K562 (cell line): ENCODE measurements at regions not wholly inside any gene's neighbourhood (a gene's known extent, or its start where the extent isn't known, plus 50 kb on each side); places are given as distances from the start of the nearest gene placed in this dataset.

Source experiments
- ATAC-seq: fragments of 200-7000 bp; cut with Tn5 transposase; 3 replicates; pipeline ENCODE4 v1.9.1; 2020; ENCODE audit warnings: moderate library complexity
- BruUV-seq: library from RNA; stranded (reverse); fragments of 400-500 nt; replicated peaks from 2 replicates; lab custom pipeline; 2021; lab: Mats Ljungman, UMichigan
- CTCF ChIA-PET: fragments of 300-600 bp; formaldehyde crosslinking; extraction: SDS; loops from one replicate; lab custom pipeline; 2021; ENCODE audit warnings: low intra/inter-chr PET ratio; lab: Yijun Ruan, JAX
- POLR2A ChIA-PET: fragments of 300-600, 350-650 bp; sonication (Branson Sonifier 250); formaldehyde crosslinking; extraction: SDS; loops from one replicate; lab custom pipeline; 2021; ENCODE audit warnings: antibody characterized with exemption, inconsistent platforms; lab: Yijun Ruan, JAX
- DNase-seq, 4 experiments: peaks; one replicate each; pipeline versions ENCODE4 v3.0.0 to v3.0.0-alpha.2; 2011 to 2018; ENCODE audit warnings: low spot score in 3 of 4, mixed read lengths in 3 of 4; ENCODE audit errors: extremely low read depth in 1 of 4
- FAIRE-seq: peaks from 2 replicates; lab custom pipeline; 2011; peaks lifted over from hg19 to GRCh38; lab: Jason Lieb, UNC
- H2AFZ ChIP-seq: 2 replicates; pipeline ENCODE4 v1.6.0; 2011; ENCODE audit warnings: low read depth, low read length, control low read depth, inconsistent platforms
- H3K27ac ChIP-seq: fragments of 200-600 bp; 3 replicates; pipeline ENCODE4 v1.8.0; 2011; ENCODE audit warnings: low read depth, mild to moderate bottlenecking, control low read depth, inconsistent platforms, low read length, moderate library complexity, mixed read lengths; ENCODE audit errors: extremely low read depth
- H3K27me3 ChIP-seq, 2 experiments: fragments of 300-600 bp in 1 of 2; 2 replicates in 1 of 2; 3 replicates in 1 of 2; pipeline versions ENCODE4 v1.6.0 to v1.8.0; 2011; ENCODE audit warnings: inconsistent platforms in 2 of 2, low read length in 2 of 2, mild to moderate bottlenecking in 1 of 2, mixed read lengths in 1 of 2, moderate library complexity in 1 of 2; ENCODE audit not compliant: control insufficient read depth in 2 of 2, insufficient read depth in 2 of 2
- H3K36me3 ChIP-seq: fragments of 300-600 bp; 3 replicates; pipeline ENCODE4 v1.8.0; 2011; ENCODE audit warnings: mild to moderate bottlenecking, low read length, inconsistent platforms; ENCODE audit not compliant: control insufficient read depth, insufficient read depth
- H3K4me1 ChIP-seq, 2 experiments: fragments of 200-600 bp in 1 of 2; replicated peaks in 1 of 2; 2 replicates in 1 of 2; 3 replicates in 1 of 2; pipeline versions ENCODE4 v1.5.1 to v1.8.0; 2011; ENCODE audit warnings: inconsistent platforms in 2 of 2, low read length in 2 of 2, mild to moderate bottlenecking in 1 of 2, mixed read lengths in 1 of 2, moderate library complexity in 1 of 2; ENCODE audit not compliant: control insufficient read depth in 2 of 2, insufficient read depth in 2 of 2
- H3K4me2 ChIP-seq: 2 replicates; pipeline ENCODE4 v1.6.1; 2011; ENCODE audit warnings: low read length, control low read depth, inconsistent platforms, mixed read lengths; ENCODE audit not compliant: insufficient read depth
- H3K4me3 ChIP-seq: fragments of 200-600 bp; sonication (generic), shearing (Covaris generic); 2 replicates; pipeline ENCODE4 v1.5.1; 2016; ENCODE audit warnings: control low read depth, inconsistent platforms
- H3K79me2 ChIP-seq: fragments of 200-600 bp; 3 replicates; pipeline ENCODE4 v1.8.0; 2011; ENCODE audit warnings: low read length, inconsistent platforms; ENCODE audit not compliant: control insufficient read depth, insufficient read depth
- H3K9ac ChIP-seq, 2 experiments: 2 replicates each; pipeline versions ENCODE4 v1.6.0 to v1.6.1; 2011; ENCODE audit warnings: low read depth in 2 of 2, low read length in 2 of 2, control low read depth in 1 of 2, inconsistent platforms in 1 of 2, mild to moderate bottlenecking in 1 of 2, mixed read lengths in 1 of 2; ENCODE audit not compliant: insufficient read depth in 1 of 2
- H3K9me1 ChIP-seq: one replicate; pipeline ENCODE4 v1.6.0; 2011; ENCODE audit warnings: inconsistent platforms, mild to moderate bottlenecking, low read length, moderate library complexity; ENCODE audit not compliant: control insufficient read depth, insufficient read depth
- H3K9me3 ChIP-seq: replicated peaks from 2 replicates; pipeline ENCODE4 v1.5.1; 2011; ENCODE audit warnings: low read depth, low read length, inconsistent platforms; ENCODE audit not compliant: control insufficient read depth, insufficient read depth
- H4K20me1 ChIP-seq: replicated peaks from 2 replicates; pipeline ENCODE4 v1.6.1; 2011; ENCODE audit warnings: low read length, inconsistent platforms, mixed read lengths; ENCODE audit not compliant: control insufficient read depth, insufficient read depth
- E2F8 ChIP-seq: fragments of 450-650 bp; IDR thresholded peaks from 2 replicates; pipeline ENCODE4 v1.7.1; 2018; ENCODE audit warnings: mild to moderate bottlenecking, low read depth; ENCODE audit not compliant: partially characterized antibody
- ELF2 ChIP-seq: fragments of 250-450 bp; sonication (Bioruptor Pico); IDR thresholded peaks from 2 replicates; pipeline ENCODE4 v1.5.0; 2021; ENCODE audit warnings: mild to moderate bottlenecking
- HMG20B ChIP-seq: fragments of 250-450 bp; sonication (Bioruptor Pico); IDR thresholded peaks from 2 replicates; pipeline ENCODE4 v1.5.0; 2021; ENCODE audit warnings: mild to moderate bottlenecking
- MYC ChIP-seq, 2 experiments: fragments of 250-450 bp in 1 of 2; sonication (Bioruptor Pico) in 1 of 2; IDR thresholded peaks; 2 replicates each; pipeline versions ENCODE4 v1.5.1 to v1.6.1; 2012 to 2021; ENCODE audit warnings: low read depth in 2 of 2, borderline replicate concordance in 1 of 2, improper control_type of control experiment in 1 of 2, low read length in 1 of 2, mild to moderate bottlenecking in 1 of 2, moderate library complexity in 1 of 2
- NEUROD1 ChIP-seq: fragments of 150-350 bp; IDR thresholded peaks from 2 replicates; pipeline ENCODE4 v1.6.1; 2014; ENCODE audit warnings: borderline replicate concordance, low read length, low read depth; ENCODE audit not compliant: partially characterized antibody
- NFE2 ChIP-seq: IDR thresholded peaks from 2 replicates; pipeline ENCODE4 v1.6.1; 2014; ENCODE audit warnings: antibody characterized with exemption, low read depth
- POLR2H ChIP-seq: IDR thresholded peaks from 2 replicates; pipeline ENCODE4 v1.6.1; 2016; ENCODE audit warnings: missing genetic modification characterization, low read depth, mild to moderate bottlenecking, control low read depth, missing compliant biosample characterization, moderate library complexity
- PPARD ChIP-seq: fragments of 250-450 bp; sonication (Bioruptor Pico); IDR thresholded peaks from 2 replicates; pipeline ENCODE4 v1.8.0; 2022; ENCODE audit warnings: inconsistent platforms, mild to moderate bottlenecking, moderate library complexity
- PURB ChIP-seq: sonication (generic); formaldehyde crosslinking; IDR thresholded peaks from 2 replicates; pipeline ENCODE4 v1.9.0; 2021; ENCODE audit warnings: low read depth, mild to moderate bottlenecking, missing genetic modification reagents
- SMARCA4 ChIP-seq: fragments of 450-650 bp; IDR thresholded peaks from 2 replicates; pipeline ENCODE4 v1.6.1; 2016
- TCF3 ChIP-seq: sonication (generic); formaldehyde crosslinking; IDR thresholded peaks from 2 replicates; pipeline ENCODE4 v1.4.0; 2020; ENCODE audit warnings: mild to moderate bottlenecking, missing genetic modification reagents
- TEAD1 ChIP-seq, 2 experiments: fragments of 450-650 bp in 1 of 2; sonication (generic) in 1 of 2; formaldehyde crosslinking; IDR thresholded peaks; 2 replicates each; pipeline versions ENCODE4 v1.4.0 to v1.8.0; 2020 to 2022; ENCODE audit warnings: mild to moderate bottlenecking in 2 of 2, missing genetic modification reagents in 1 of 2
- ZNF134 ChIP-seq: fragments of 250-450 bp; sonication (Bioruptor Pico); conservative IDR thresholded peaks from 2 replicates; pipeline ENCODE4 v1.4.0; 2020
- ZNF282 ChIP-seq: sonication (generic); formaldehyde crosslinking; IDR thresholded peaks from 2 replicates; pipeline ENCODE4 v1.8.1; 2023; ENCODE audit warnings: missing genetic modification reagents
- WGBS: fragments of 100-300 bp; shearing (Covaris generic); methylation state at CpG from one replicate; pipeline ENCODE4 v1.1.6; 2016; ENCODE audit warnings: low coverage, mixed read lengths; ENCODE audit not compliant: insufficient coverage; ENCODE audit errors: missing lambda C conversion rate; 5-methylcytosine and 5-hydroxymethylcytosine counted together
- in situ Hi-C: fragments of 300-500 bp; cut with MboI; formaldehyde crosslinking; loops from 4 replicates; pipeline ENCODE4 v1.15.0; 2018; ENCODE audit warnings: inconsistent platforms, mixed read lengths
- intact Hi-C: fragments of 100-400 bp; cut with micrococcal nuclease; formaldehyde crosslinking; loops from 2 replicates; pipeline ENCODE4 v1.14.2; 2022
- TF ChIP-seq, protein P1 (sequence below): fragments of 250-450 bp; sonication (Bioruptor Pico); IDR thresholded peaks from 2 replicates; pipeline ENCODE4 v1.4.0; 2020; ENCODE audit warnings: mild to moderate bottlenecking, moderate library complexity

GRCh38 chr11:87972133-87972532 is 203.1 kb downstream of the RAB38 start (continued):
- TF ChIP-seq, protein P1, sequence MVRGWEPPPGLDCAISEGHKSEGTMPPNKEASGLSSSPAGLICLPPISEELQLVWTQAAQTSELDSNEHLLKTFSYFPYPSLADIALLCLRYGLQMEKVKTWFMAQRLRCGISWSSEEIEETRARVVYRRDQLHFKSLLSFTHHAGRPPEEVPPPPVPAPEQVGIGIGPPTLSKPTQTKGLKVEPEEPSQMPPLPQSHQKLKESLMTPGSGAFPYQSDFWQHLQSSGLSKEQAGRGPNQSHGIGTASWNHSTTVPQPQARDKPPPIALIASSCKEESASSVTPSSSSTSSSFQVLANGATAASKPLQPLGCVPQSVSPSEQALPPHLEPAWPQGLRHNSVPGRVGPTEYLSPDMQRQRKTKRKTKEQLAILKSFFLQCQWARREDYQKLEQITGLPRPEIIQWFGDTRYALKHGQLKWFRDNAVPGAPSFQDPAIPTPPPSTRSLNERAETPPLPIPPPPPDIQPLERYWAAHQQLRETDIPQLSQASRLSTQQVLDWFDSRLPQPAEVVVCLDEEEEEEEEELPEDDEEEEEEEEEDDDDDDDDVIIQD (CRISPR knock-in tag), result no peak
- TF ChIP-seq ELF2, result no peak
- TF ChIP-seq TCF3 (CRISPR knock-in tag), result no peak
- TF ChIP-seq NFE2, result no peak

GRCh38 chr11:87971354-87971753 is 203.9 kb downstream of the RAB38 start:
- no peaks in the 10 kb centered on the region for H3K9me1 ChIP-seq
- ATAC-seq (no peak), DNase-seq (no peak), FAIRE-seq (no peak)
- in situ Hi-C loops, result no loop called here
- no peak overlapping the region for H3K4me3 ChIP-seq
- no peaks in the 10 kb centered on the region for H3K79me2 ChIP-seq
- H3K4me1 ChIP-seq, result no peaks in the 10 kb centered on the region
- H3K27ac ChIP-seq, result no peak overlapping the region
- no peak overlapping the region for H3K9ac ChIP-seq
- no peaks in the 10 kb centered on the region for H3K9me3 ChIP-seq
- no TSS peak for BruUV-seq
- H4K20me1 ChIP-seq, result no peaks in the 10 kb centered on the region
- no peak overlapping the region for H3K4me2 ChIP-seq
- intact Hi-C loops, result no loop called here
- no peak overlapping the region for H2AFZ ChIP-seq
- H3K27me3 ChIP-seq, result no peaks in the 10 kb centered on the region
- 0% methylated on average over 2 of the region's 2 CpGs for WGBS
- H3K36me3 ChIP-seq, result no peaks in the 10 kb centered on the region
- CTCF ChIA-PET, result no interaction called here
- POLR2A ChIA-PET, result no interaction called here
- no peak for TF ChIP-seq ZNF282 (CRISPR knock-in tag)
- no peak for TF ChIP-seq HMG20B (CRISPR knock-in tag)
- TF ChIP-seq NEUROD1, result no peak
- no peak for TF ChIP-seq PURB (CRISPR knock-in tag)
- no peak for TF ChIP-seq PPARD (CRISPR knock-in tag)
- no peak for TF ChIP-seq SMARCA4
- no peak for TF ChIP-seq E2F8
- no peak for TF ChIP-seq POLR2H (tag)
- TF ChIP-seq ZNF134 (CRISPR knock-in tag), result no peak
- TF ChIP-seq MYC (IDR thresholded peaks at IDR 0.05; ENCODE audit: low read depth, low read length), result no peak
- no peak for TF ChIP-seq MYC (CRISPR knock-in tag; IDR thresholded peaks at IDR 0.05; ENCODE audit: borderline replicate concordance, low read depth)
- TF ChIP-seq TEAD1 (CRISPR knock-in tag; IDR thresholded peaks at IDR 0.05), result no peak
